CD1c-positive myeloid dendritic cell (primary cell): ENCODE measurements at regions not wholly inside any gene's neighbourhood (a gene's known extent, or its start where the extent isn't known, plus 50 kb on each side); places are given as distances from the start of the nearest gene placed in this dataset.

Experiments used
- DNase-seq: peaks from one replicate; pipeline ENCODE4 v3.0.0-alpha.2; 2016; ENCODE audit errors: extremely low spot score

GRCh38 chr16:55041540-55042234 lies 111.0 kb downstream of the IRX5 start:
- no peak for DNase-seq

- no peak for DNase-seq
Observed at GRCh38 chr16:55042556-55043432, 112.1 kb downstream of the IRX5 start.

- DNase-seq: no peak
Observed at GRCh38 chr16:55043499-55043898, 112.8 kb downstream of the IRX5 start.

DNA sequence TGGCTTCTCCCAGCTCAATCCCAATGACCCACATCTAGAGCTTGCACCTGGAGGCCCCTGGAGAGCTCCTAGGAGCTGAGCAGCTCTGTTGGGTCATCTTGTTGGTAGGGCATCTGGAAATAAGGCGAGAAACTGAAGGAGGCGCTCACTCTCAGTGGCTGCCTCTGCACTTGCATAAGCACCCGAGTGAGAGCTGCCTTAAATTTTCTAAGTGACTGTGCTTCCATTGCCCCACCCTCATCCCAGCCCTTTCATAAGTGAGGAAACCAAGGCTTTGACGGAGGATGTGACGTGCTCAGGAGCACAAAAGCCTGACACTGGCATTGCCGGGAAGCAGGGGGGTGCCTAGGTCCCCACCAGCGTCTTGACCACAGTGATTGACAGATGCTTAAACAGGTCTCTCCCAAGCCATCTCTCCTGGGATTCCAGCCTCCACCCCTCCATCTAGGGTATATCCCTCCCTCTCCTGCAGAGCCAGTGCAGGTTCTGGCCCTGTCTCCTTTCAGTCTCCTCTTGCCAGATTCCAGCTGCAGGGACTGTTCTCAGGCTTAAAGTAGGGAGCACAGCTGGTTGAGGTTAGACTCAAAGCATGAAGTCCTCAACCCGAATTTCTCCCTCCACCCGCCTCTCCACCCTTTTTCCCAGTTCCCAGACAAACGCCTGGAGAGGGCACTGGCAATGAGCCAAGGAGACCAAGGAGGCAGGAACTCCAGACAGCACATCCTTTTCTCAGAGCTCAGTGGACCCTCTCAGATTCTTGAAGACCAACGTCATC lies 113.7 kb downstream of the IRX5 start:
- no peak for DNase-seq

DNA sequence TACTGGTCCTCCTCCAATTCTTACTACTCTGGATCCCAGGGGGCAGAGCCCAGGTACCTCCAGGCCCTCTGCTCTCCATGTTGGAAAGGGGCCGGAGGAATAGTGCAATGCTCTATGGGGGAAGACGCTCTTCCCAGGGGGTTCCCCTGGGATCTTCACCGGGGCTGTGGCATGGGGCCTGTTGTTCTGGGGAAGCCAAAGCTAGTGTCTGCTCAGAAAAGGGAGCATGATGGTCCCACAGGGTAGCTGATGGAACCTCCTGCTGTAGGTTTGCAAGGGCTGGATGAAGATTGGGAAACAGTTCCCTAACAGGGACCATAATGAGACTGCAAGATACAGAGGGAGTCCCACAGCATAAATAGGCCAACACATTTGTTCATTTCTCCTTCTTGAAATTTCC lies 114.7 kb downstream of the IRX5 start:
- no peak for DNase-seq

DNA sequence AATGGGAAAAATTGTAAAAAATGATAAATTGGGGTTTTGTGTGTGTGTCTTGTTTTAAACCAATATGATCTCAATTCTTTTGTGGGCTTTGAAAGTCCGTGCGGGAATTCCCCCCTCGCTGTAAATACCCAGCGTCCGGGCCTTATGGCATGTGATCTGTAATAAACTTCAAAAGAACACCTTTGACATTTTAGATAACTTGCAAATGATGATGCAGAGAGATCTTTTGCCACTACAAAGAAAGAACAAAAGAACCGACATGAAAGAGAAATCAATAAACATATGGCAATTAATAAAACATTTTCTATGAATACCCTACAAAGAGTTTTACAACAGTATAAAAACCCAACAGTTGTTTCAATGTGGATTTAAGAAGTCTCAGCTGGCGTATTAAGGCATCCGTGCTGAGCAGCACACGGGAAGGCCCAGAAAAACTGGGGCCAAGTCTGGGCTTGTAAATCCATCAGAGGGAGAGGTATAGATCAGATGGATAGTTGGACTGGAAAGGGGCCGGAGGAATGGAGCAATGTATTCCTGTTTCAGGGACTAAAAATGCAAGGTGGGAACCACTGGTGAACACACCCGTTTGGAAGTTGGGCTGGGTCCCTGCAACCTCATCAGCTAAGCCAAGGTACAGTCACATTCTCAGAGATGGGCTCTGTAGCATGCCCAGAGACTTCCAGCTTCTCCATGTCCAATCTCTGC lies 115.2 kb downstream of the IRX5 start:
- DNase-seq: no peak

DNA sequence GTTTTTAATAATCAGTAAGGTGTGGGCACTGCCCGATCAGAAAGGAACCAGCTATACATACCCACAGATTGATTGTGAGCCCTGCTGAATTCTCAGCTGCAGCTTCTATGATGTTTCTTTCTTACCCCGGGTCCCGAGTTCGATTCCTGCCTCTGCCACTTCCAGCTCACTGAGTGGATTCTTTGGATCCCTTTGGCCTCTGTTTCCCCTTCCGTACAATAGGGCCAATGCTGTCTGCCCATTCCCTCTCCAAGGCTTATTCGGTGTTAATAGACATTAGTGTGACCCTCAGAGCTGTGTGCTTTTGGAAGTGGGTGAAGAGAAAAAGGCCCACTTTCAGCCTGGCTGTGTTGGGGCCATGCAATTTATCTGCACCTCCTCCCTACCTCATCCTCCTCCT lies 115.8 kb downstream of the IRX5 start:
- no peak for DNase-seq

- DNase-seq: no peak
Observed at GRCh38 chr16:55046916-55047315, 116.3 kb downstream of the IRX5 start.

DNA sequence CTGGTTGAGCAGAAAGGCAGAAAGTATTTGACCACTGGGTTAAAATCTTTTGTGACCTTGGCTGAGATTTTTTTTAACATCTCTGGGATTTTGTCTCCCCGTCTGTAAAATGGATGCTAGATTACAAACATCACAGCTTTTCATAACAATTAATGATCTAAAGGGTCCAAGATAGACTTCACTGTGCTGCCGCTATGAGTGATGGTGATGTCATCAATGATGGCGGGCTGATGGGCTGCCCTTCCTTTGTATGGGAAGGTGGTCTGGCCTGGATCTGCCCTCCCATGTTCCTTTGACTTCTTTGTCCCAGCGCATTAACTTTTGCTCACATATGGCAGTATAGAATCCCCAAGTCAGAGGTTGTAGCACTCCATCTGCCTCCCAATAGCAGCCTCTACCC lies 116.7 kb downstream of the IRX5 start:
- DNase-seq: no peak

- no peak for DNase-seq
Observed at GRCh38 chr16:55047903-55048497, 117.3 kb downstream of the IRX5 start.

GRCh38 chr16:55048745-55049144 lies 118.1 kb downstream of the IRX5 start:
- DNase-seq: no peak

GRCh38 chr16:55051571-55052347 lies 121.1 kb downstream of the IRX5 start:
- no peak for DNase-seq

- no peak for DNase-seq
Observed at GRCh38 chr16:55052348-55052734, 121.7 kb downstream of the IRX5 start.

DNA sequence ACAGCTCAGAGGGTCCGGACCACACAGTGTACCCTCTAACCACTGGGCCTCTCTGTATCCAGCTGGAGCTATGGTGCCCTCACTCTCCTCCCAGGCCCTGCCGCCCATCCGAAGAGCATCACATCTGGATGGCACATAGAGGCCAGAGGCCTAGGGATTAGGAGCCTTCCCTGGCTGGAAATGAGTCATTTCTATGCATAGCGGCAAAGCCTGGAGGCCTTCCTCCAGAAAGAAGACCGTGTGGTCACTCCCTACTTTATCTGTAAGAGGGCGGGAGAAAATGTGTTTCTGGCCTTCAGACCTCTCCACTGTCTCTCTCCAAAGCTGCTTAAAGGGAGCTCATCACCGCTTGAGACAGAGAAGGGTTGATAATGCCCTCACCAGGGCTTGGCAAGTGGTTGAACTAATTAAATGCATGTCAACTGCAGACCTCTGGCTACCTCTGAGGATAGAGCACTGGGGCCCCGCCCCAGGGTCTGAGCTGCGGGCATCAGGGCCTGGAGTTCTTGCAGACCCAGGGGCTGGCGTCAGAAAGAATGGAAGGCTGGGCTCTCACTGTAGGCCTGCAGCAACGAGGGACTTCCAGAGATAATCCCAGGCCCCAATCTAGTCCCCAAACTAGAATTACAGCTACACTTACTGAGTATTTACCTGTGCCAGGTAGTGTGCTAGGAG lies 122.2 kb downstream of the IRX5 start:
- no peak for DNase-seq

DNA sequence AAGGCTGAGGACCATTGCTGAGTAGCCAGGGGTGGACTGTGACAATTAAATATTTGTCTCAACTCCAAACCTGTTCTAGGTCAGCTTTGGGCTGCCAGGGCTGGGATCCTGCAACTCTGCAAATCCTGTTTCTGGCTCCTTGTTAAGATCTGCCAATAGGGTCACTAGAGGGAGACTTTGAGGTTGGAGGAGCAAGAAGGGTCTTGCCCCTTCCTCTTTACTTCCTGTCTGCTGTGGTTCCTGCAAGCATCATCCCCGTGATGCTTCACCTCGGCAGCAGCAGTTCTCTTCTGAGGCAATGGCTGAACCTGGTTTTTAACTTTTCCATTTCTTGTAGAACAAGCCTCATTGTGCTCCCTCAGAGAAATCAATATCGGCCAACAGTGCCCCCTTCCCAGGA lies 124.6 kb downstream of the IRX5 start:
- no peak for DNase-seq

DNA sequence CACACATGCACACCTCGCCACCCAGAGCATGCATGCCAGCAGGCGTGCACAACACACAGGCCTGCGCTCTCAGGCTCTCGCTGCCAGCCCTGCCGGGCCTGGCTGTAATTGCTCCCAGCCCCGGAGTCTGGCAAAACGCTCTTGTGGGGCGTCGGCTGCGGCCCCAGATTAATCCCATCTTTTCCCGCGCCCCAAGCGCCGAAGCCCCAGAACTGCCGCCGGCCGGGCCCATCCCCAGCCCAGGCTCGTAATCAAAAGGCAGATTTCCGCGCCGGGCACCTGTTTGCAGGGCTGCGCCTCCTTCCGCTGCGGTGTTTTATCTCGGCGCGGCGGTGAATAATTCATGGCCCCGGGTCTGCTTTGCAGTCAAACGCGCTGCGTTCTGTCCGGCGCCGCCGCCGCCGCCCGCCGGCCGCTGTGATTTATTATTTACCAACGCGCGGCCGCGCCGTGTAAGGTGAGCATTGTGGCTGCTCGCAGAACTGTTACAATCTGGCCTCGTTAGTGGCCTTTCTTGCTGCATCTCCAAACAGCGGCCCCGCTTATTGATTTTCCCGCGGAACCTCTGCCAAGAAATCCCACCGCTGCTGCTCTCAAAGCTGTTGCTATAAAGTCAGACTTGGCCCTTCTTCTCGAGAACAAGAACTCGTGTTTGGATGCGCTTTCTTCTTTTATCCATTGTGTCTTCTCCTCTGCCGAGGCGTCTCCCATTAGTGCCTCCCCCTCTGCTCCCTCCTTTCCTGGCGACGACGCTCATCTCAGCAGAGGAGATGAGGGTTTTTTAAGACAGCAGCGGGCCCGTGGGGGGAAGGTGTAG lies 126.1 kb downstream of the IRX5 start:
- DNase-seq: no peak

- DNase-seq: no peak
Observed at GRCh38 chr16:55057866-55058265, 127.2 kb downstream of the IRX5 start.

- no peak for DNase-seq
Observed at GRCh38 chr16:55058576-55058975, 127.9 kb downstream of the IRX5 start.

- DNase-seq: no peak
Observed at GRCh38 chr16:55059146-55059545, 128.5 kb downstream of the IRX5 start.
